ENCODE measurements at regions not wholly inside any gene's neighbourhood (a gene's known extent, or its start where the extent isn't known, plus 50 kb on each side); places are given as distances from the start of the nearest gene placed in this dataset.

DNA sequence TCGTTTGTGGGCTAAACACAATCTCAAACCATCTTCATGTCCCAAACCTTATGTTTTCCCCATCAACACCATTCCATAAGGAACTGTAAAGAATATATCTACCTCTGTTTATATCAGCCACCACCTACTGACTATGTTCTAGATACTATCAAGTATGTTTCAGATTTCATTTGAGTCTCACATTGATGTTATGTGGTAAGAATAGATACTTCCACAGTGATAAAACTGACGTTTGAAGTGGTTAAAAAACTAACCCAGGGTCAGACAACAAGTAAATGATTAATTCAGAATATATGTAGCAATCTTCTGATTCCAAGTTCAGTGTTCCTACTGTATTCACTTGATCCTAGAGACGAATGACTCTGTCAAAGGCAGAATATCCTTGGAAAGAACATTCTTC, 156.8 kb upstream of the RASGEF1B start:
- Histone ChIP-seq H3K27ac (replicated peaks in 1 of 4) (no peak overlapping the region), H3K9me3 (no peaks in the 10 kb centered on the region), H3K27me3 (no peaks in the 10 kb centered on the region), H3K36me3 (no peaks in the 10 kb centered on the region), H3K4me1 (peaks cover 0 to 11% (median 5%) of the 10 kb centered on the region in 4 donors), H3K4me3 (no peak overlapping the region)
- intact Hi-C loops (cut with DNase I) = no loop called here
- WGBS = 74% methylated on average over 3 of the region's 3 CpGs
- DNase-seq (ENCODE audit: extremely low spot score) = no peak
- TF ChIP-seq POLR2A (IDR thresholded peaks at IDR 0.05; ENCODE audit: low read depth) (no peak), POLR2AphosphoS5 (IDR thresholded peaks at IDR 0.05) (no peak), CTCF (IDR thresholded peaks at IDR 0.05) (no peak), EP300 (IDR thresholded peaks at IDR 0.05) (no peak)

- WGBS = 93% methylated on average over 2 of the region's 2 CpGs
These were observed 155.9 kb upstream of the RASGEF1B start for GRCh38 chr4:81627590-81627989.

GRCh38 chr4:81626851-81627250, 155.1 kb upstream of the RASGEF1B start:
- Histone ChIP-seq H3K4me3 (no peak overlapping the region), H3K4me1 (peaks cover 0 to 6% (median 3%) of the 10 kb centered on the region in 4 donors), H3K9me3 (no peaks in the 10 kb centered on the region), H3K27ac (replicated peaks in 1 of 4) (no peak overlapping the region), H3K27me3 (no peaks in the 10 kb centered on the region), H3K36me3 (no peaks in the 10 kb centered on the region)
- intact Hi-C loops (cut with DNase I) = no loop called here
- no CpG with 5 or more reads among the region's 5 CpGs for WGBS
- no peak for DNase-seq (ENCODE audit: extremely low spot score)
- no peak for TF ChIP-seq POLR2AphosphoS5 (IDR thresholded peaks at IDR 0.05)
- TF ChIP-seq EP300 (IDR thresholded peaks at IDR 0.05) = no peak
- no peak for TF ChIP-seq POLR2A (IDR thresholded peaks at IDR 0.05; ENCODE audit: low read depth)
- no peak for TF ChIP-seq CTCF (IDR thresholded peaks at IDR 0.05)

More at GRCh38 chr4:81627590-81627989, 155.9 kb upstream of the RASGEF1B start:
- no peaks in the 10 kb centered on the region for H3K9me3 ChIP-seq
- H3K27ac ChIP-seq (replicated peaks in 1 of 4) = no peak overlapping the region
- H3K4me1 ChIP-seq = peaks cover 0 to 11% (median 5%) of the 10 kb centered on the region in 4 donors
- no peaks in the 10 kb centered on the region for H3K36me3 ChIP-seq
- no peaks in the 10 kb centered on the region for H3K27me3 ChIP-seq
- no peak for DNase-seq (ENCODE audit: extremely low spot score)
- intact Hi-C loops (cut with DNase I) = no loop called here
- TF ChIP-seq EP300 (IDR thresholded peaks at IDR 0.05) (no peak), CTCF (IDR thresholded peaks at IDR 0.05) (no peak), POLR2A (IDR thresholded peaks at IDR 0.05; ENCODE audit: low read depth) (no peak), POLR2AphosphoS5 (IDR thresholded peaks at IDR 0.05) (no peak)
- no peak overlapping the region for H3K4me3 ChIP-seq

DNA sequence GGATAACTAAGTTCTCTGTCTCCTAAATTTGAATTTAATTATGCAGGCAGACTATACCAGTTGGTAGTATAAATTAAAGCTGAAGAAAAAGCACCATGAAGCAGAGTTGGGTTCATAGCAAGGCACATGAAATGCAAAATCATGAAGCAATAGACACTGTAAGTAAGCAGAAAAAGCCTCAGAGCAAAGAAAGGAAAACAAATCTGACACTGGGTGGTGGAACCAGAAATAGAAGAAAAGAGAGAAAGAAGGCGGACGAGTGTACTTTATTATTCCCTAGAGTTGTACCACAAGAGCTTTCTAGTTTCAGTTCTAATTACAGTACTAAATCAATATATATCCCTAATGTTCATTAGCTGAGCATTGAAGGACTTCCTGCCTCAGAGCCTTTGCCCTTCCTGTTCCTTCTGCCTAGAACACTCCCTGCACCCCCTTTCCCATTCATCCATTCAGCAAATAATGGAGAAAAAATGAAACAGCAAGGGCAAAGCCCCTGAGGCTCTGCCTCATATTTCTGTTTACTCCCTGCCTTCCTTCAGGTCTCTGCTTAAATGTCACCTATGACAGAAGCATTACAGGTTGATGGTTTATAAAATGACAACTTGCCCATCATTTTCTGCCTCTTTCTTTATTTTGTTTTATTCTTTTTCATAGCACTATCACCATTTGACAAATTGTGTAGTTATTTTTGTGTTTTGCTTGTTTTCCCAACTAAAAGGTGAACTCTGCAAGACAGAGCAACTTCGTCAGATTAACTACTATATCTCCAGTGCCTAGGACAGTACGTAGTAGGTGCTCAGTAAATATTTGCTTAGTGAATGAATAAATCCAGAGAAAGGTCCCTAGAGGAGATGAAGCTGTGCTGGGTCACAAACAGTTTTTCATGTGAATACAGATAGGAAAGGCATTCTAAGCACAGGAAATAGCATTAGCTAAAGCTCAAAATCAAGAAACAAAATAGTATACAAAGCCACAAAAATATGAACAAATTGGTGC, 154.0 kb upstream of the RASGEF1B start:
- no peak overlapping the region for H3K27ac ChIP-seq (replicated peaks in 1 of 4)
- no peaks in the 10 kb centered on the region for H3K36me3 ChIP-seq
- H3K4me3 ChIP-seq = no peak overlapping the region
- intact Hi-C loops (cut with DNase I) = no loop called here
- 85% methylated on average over 4 of the region's 4 CpGs for WGBS
- H3K4me1 ChIP-seq = no peaks in the 10 kb centered on the region
- no peak for TF ChIP-seq POLR2AphosphoS5 (IDR thresholded peaks at IDR 0.05)
- TF ChIP-seq CTCF (IDR thresholded peaks at IDR 0.05) = no peak
- TF ChIP-seq POLR2A (IDR thresholded peaks at IDR 0.05; ENCODE audit: low read depth) = no peak
- TF ChIP-seq EP300 (IDR thresholded peaks at IDR 0.05) = no peak
- DNase-seq (ENCODE audit: extremely low spot score) = no peak
- H3K9me3 ChIP-seq = no peaks in the 10 kb centered on the region
- no peaks in the 10 kb centered on the region for H3K27me3 ChIP-seq
